ENCODE measurements at regions not wholly inside any gene's neighbourhood (a gene's known extent, or its start where the extent isn't known, plus 50 kb on each side); places are given as distances from the start of the nearest gene placed in this dataset.

DNA sequence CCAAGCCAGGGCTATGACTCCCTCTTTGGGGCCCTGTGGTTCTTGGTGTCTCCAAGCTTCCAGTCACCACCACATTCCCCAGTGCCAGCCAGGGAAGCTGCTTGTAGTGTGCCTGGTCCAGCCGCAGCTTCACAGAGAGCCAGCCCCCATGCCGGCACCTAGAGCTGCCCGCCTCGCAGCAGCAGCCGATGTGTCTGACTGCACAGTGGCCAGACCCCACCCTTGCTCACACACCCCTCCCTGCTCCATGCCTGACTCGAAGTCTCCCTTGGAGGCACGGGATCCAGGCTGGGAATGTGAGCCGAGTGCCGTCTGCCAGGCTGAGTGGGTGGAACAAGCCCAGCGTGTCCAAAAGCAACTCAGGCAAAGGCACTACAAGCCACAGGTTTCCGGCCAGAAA lies 123.3 kb upstream of the SFSWAP start:
- dilution Hi-C loops (cut with MboI; ENCODE audit: extremely low pct_ligation_motif_present, low sequenced_read_pairs), result no loop called here
- H3K27ac ChIP-seq (ENCODE audit: control insufficient read depth, insufficient read depth, low read length), result no peak overlapping the region
- H3K79me2 ChIP-seq (ENCODE audit: control insufficient read depth, insufficient read depth, low read length), result no peaks in the 10 kb centered on the region
- H3K27me3 ChIP-seq (ENCODE audit: control insufficient read depth, extremely low read depth, insufficient read depth, low read length), result no peaks in the 10 kb centered on the region
- DNase-seq (ENCODE audit: low read depth, low spot score) (no peak), FAIRE-seq (no peak)
- TF ChIP-seq, protein P1, sequence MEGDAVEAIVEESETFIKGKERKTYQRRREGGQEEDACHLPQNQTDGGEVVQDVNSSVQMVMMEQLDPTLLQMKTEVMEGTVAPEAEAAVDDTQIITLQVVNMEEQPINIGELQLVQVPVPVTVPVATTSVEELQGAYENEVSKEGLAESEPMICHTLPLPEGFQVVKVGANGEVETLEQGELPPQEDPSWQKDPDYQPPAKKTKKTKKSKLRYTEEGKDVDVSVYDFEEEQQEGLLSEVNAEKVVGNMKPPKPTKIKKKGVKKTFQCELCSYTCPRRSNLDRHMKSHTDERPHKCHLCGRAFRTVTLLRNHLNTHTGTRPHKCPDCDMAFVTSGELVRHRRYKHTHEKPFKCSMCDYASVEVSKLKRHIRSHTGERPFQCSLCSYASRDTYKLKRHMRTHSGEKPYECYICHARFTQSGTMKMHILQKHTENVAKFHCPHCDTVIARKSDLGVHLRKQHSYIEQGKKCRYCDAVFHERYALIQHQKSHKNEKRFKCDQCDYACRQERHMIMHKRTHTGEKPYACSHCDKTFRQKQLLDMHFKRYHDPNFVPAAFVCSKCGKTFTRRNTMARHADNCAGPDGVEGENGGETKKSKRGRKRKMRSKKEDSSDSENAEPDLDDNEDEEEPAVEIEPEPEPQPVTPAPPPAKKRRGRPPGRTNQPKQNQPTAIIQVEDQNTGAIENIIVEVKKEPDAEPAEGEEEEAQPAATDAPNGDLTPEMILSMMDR (optimal IDR thresholded peaks at IDR 0.05 in 1 of 3, IDR thresholded peaks at IDR 0.05 in 1 of 3, conservative IDR thresholded peaks at IDR 0.05 in 1 of 3; ENCODE audit: extremely low read depth in 1 of 3, insufficient read depth in 2 of 3, low read length in 3 of 3), result no peak
- TF ChIP-seq EZH2 (IDR thresholded peaks at IDR 0.05; ENCODE audit: low read length), result no peak
- no peak overlapping the region for H2AFZ ChIP-seq (ENCODE audit: control insufficient read depth, low read length)
- no peaks in the 10 kb centered on the region for H3K9me1 ChIP-seq (ENCODE audit: control insufficient read depth, extremely low read depth, insufficient read depth, low read length)
- no peak overlapping the region for H3K4me3 ChIP-seq (ENCODE audit: control insufficient read depth in 2 of 3, extremely low read depth in 1 of 3, insufficient read depth in 2 of 3, low read depth in 1 of 3, low read length in 3 of 3)
- no peak overlapping the region for H3K9ac ChIP-seq (ENCODE audit: control insufficient read depth, extremely low read depth, insufficient read depth, low read length)
- no peaks in the 10 kb centered on the region for H4K20me1 ChIP-seq (ENCODE audit: control insufficient read depth, extremely low read depth, insufficient read depth, low read length)
- no peaks in the 10 kb centered on the region for H3K4me1 ChIP-seq (ENCODE audit: control insufficient read depth, extremely low read depth, insufficient read depth, low read length)
- H3K9me3 ChIP-seq (ENCODE audit: control insufficient read depth, low read depth, low read length), result peaks cover 2% of the 10 kb centered on the region
- H3K4me2 ChIP-seq (ENCODE audit: control insufficient read depth, extremely low read depth, insufficient read depth, low read depth, low read length), result no peak overlapping the region
- H3K36me3 ChIP-seq (ENCODE audit: control insufficient read depth in 2 of 2, extremely low read depth in 1 of 2, insufficient read depth in 2 of 2, low read length in 2 of 2), result no peaks in the 10 kb centered on the region

DNA sequence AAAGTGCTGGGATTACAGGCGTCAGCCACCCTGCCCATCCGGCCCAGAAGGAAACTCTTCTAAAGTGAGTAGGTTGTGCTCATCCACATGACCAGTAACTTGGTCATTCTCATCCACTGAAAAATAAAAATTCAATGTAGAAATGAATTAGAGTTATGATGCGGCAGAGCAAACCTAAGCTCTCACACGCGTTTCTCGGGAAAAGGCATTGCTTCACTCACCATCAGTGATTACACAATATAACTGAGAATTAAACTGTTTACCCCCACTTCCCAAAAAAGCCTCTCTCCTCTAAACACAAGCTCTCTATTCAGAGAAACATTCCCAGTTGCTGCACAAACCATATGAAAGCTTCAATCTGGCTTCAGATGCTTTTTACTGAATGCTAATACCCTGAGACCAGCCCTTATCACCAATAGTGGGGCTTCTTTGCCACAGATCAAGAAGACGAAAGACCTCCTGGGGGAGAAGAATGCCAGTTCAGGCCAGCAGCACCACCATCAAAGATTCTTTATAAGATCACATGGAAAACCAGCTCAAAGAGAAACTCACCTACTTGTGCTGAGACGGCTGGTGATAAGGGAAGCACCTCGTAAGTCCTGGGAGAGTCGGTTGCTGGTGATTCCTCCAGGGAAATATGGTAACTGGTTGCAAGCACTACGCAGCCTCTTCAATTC lies 121.5 kb upstream of the SFSWAP start:
- no peak overlapping the region for H3K27ac ChIP-seq (ENCODE audit: control insufficient read depth, insufficient read depth, low read length)

More for the DNA sequence above, 121.5 kb upstream of the SFSWAP start:
- no peak overlapping the region for H3K4me2 ChIP-seq (ENCODE audit: control insufficient read depth, extremely low read depth, insufficient read depth, low read depth, low read length)
- H3K9me1 ChIP-seq (ENCODE audit: control insufficient read depth, extremely low read depth, insufficient read depth, low read length), result no peaks in the 10 kb centered on the region
- dilution Hi-C loops (cut with MboI; ENCODE audit: extremely low pct_ligation_motif_present, low sequenced_read_pairs), result no loop called here
- no peaks in the 10 kb centered on the region for H3K36me3 ChIP-seq (ENCODE audit: control insufficient read depth in 2 of 2, extremely low read depth in 1 of 2, insufficient read depth in 2 of 2, low read length in 2 of 2)
- no peaks in the 10 kb centered on the region for H3K27me3 ChIP-seq (ENCODE audit: control insufficient read depth, extremely low read depth, insufficient read depth, low read length)
- FAIRE-seq (no peak), DNase-seq (ENCODE audit: low read depth, low spot score) (no peak)
- no peak for TF ChIP-seq EZH2 (IDR thresholded peaks at IDR 0.05; ENCODE audit: low read length)
- TF ChIP-seq, protein P1 (optimal IDR thresholded peaks at IDR 0.05 in 1 of 3, IDR thresholded peaks at IDR 0.05 in 1 of 3, conservative IDR thresholded peaks at IDR 0.05 in 1 of 3; ENCODE audit: extremely low read depth in 1 of 3, insufficient read depth in 2 of 3, low read length in 3 of 3), result no peak
- no peaks in the 10 kb centered on the region for H3K79me2 ChIP-seq (ENCODE audit: control insufficient read depth, insufficient read depth, low read length)
- H2AFZ ChIP-seq (ENCODE audit: control insufficient read depth, low read length), result no peak overlapping the region
- H3K9ac ChIP-seq (ENCODE audit: control insufficient read depth, extremely low read depth, insufficient read depth, low read length), result no peak overlapping the region
- H3K4me1 ChIP-seq (ENCODE audit: control insufficient read depth, extremely low read depth, insufficient read depth, low read length), result no peaks in the 10 kb centered on the region
- no peak overlapping the region for H3K4me3 ChIP-seq (ENCODE audit: control insufficient read depth in 2 of 3, extremely low read depth in 1 of 3, insufficient read depth in 2 of 3, low read depth in 1 of 3, low read length in 3 of 3)
- peaks cover 2% of the 10 kb centered on the region for H3K9me3 ChIP-seq (ENCODE audit: control insufficient read depth, low read depth, low read length)
- H4K20me1 ChIP-seq (ENCODE audit: control insufficient read depth, extremely low read depth, insufficient read depth, low read length), result no peaks in the 10 kb centered on the region

Measured in keratinocyte (primary cell).